K562 (cell line): ENCODE measurements at regions not wholly inside any gene's neighbourhood (a gene's known extent, or its start where the extent isn't known, plus 50 kb on each side); places are given as distances from the start of the nearest gene placed in this dataset.

Experiments used
- CUX1 ChIP-seq: fragments of 200-800 bp; sonication (Bioruptor generic); IDR thresholded peaks from 2 replicates; pipeline ENCODE4 v1.6.1; 2016; ENCODE audit warnings: missing genetic modification characterization, missing compliant biosample characterization
- E2F5 ChIP-seq: sonication (generic); formaldehyde crosslinking; IDR thresholded peaks from 2 replicates; pipeline ENCODE4 v1.8.0; 2022; ENCODE audit warnings: mild to moderate bottlenecking, missing genetic modification reagents
- ELK1 ChIP-seq: sonication (generic); formaldehyde crosslinking; IDR thresholded peaks from 2 replicates; pipeline ENCODE4 v1.8.1; 2022; ENCODE audit warnings: missing genetic modification reagents
- FOS ChIP-seq: IDR thresholded peaks from 3 replicates; pipeline ENCODE4 v1.6.1; 2011; ENCODE audit not compliant: insufficient read length; ENCODE audit errors: extremely low read depth
- NUFIP1 ChIP-seq: fragments of 450-650 bp; IDR thresholded peaks from 2 replicates; pipeline ENCODE4 v1.6.1; 2018; ENCODE audit not compliant: partially characterized antibody
- POLR3A ChIP-seq: IDR thresholded peaks from 2 replicates; pipeline ENCODE4 v1.6.1; 2011; ENCODE audit warnings: borderline replicate concordance, mild to moderate bottlenecking, moderate library complexity; ENCODE audit not compliant: insufficient read length, insufficient read depth; ENCODE audit errors: extremely low read depth
- RBM15 ChIP-seq: fragments of 200-400 bp; formaldehyde crosslinking; IDR thresholded peaks from 2 replicates; pipeline ENCODE4 v1.6.1; 2018; ENCODE audit warnings: mild to moderate bottlenecking, low read length, moderate library complexity; ENCODE audit not compliant: insufficient read depth
- ZBTB17 ChIP-seq: fragments of 450-650 bp; formaldehyde crosslinking; IDR thresholded peaks from 2 replicates; pipeline ENCODE4 v1.4.0; 2020; ENCODE audit warnings: mild to moderate bottlenecking
- ZBTB34 ChIP-seq: fragments of 250-450 bp; sonication (Bioruptor Pico); IDR thresholded peaks from 2 replicates; pipeline ENCODE4 v1.8.0; 2021; ENCODE audit warnings: mild to moderate bottlenecking, moderate library complexity
- ZNF121 ChIP-seq: sonication (generic); formaldehyde crosslinking; conservative IDR thresholded peaks from 2 replicates; pipeline ENCODE4 v1.8.0; 2022; ENCODE audit warnings: missing genetic modification reagents
- ZNF175 ChIP-seq: fragments of 200-800 bp; sonication (Bioruptor generic); IDR thresholded peaks from 2 replicates; pipeline ENCODE4 v1.6.1; 2016; ENCODE audit warnings: low read depth, mild to moderate bottlenecking, missing genetic modification characterization, missing compliant biosample characterization
- ZNF280A ChIP-seq: fragments of 450-650 bp; IDR thresholded peaks from 2 replicates; pipeline ENCODE4 v1.6.1; 2018; ENCODE audit warnings: mild to moderate bottlenecking, low read depth; ENCODE audit not compliant: partially characterized antibody
- ZNF41 ChIP-seq: fragments of 250-450 bp; sonication (Bioruptor Pico); conservative IDR thresholded peaks from 2 replicates; pipeline ENCODE4 v1.4.0; 2020; ENCODE audit warnings: mild to moderate bottlenecking

- no peak for TF ChIP-seq CUX1
- no peak for TF ChIP-seq ZBTB17 (CRISPR knock-in tag)
- TF ChIP-seq RBM15: no peak
- TF ChIP-seq ZNF41: no peak
- TF ChIP-seq FOS: no peak
- TF ChIP-seq POLR3A: no peak
- TF ChIP-seq ZNF175: no peak
- TF ChIP-seq ELK1: no peak
- no peak for TF ChIP-seq ZNF280A
- TF ChIP-seq E2F5: no peak
- no peak for TF ChIP-seq ZNF121 (CRISPR knock-in tag)
- no peak for TF ChIP-seq ZBTB34 (CRISPR knock-in tag)
- TF ChIP-seq NUFIP1: no peak
Measured at GRCh38 chr5:166582416-166582815, 1709.0 kb upstream of the WWC1 start (continued).
